ENCODE measurements at regions not wholly inside any gene's neighbourhood (a gene's known extent, or its start where the extent isn't known, plus 50 kb on each side); places are given as distances from the start of the nearest gene placed in this dataset.
A peak's percentile ranks its signal among the peaks of the same experiment; 100 is the strongest.
"Not testable (repeated sequence)": the region's sequence is repeated elsewhere in the genome, so short reads cannot be mapped to it uniquely, and the experiment has no call there.

DNA sequence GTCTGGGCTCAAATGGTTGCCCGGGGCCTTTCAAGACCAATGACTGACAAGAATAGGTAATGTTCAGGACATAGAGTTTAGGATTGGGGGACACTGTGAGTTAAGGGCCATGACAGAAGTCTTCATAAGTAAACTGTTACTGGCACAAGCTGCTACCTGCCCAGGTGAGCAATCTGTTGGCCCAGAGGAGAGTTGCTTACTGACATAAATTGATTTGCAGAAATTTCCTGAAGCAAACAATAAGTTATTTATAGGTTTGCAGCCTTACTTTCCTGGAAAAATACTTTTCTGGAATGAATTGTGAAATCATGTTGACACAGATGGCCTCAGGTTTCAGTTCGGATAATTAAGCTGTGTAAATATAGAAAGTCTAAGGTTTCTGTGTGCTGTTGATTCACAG is 202.8 kb upstream of the C1QTNF3 start:
- H3K9me3 ChIP-seq (ENCODE audit: control insufficient read depth, low read length); H3K36me3 Mint-ChIP-seq (ENCODE audit: low read depth); H3K4me3 ChIP-seq (ENCODE audit: low read length); H3K36me3 ChIP-seq (ENCODE audit: control insufficient read depth, insufficient read depth, low read length); H3K27me3 ChIP-seq (ENCODE audit: control insufficient read depth, insufficient read depth, low read length, poor library complexity, severe bottlenecking); H3K27ac ChIP-seq (ENCODE audit: low read depth, low read length); H3K9me3 Mint-ChIP-seq; H3K27me3 Mint-ChIP-seq (ENCODE audit: insufficient read depth); H3K4me1 ChIP-seq (ENCODE audit: control insufficient read depth, insufficient read depth, low read length); H3K4me1 Mint-ChIP-seq; H3K27ac Mint-ChIP-seq; H3K9ac ChIP-seq (ENCODE audit: extremely low read depth, low read length, poor library complexity, severe bottlenecking); H3K4me3 Mint-ChIP-seq; DNase-seq: not testable (repeated sequence)
- WGBS, 2 experiments (ENCODE audit: insufficient coverage in 1 of 2, insufficient read length in 1 of 2), result 100% methylated on average over 1 of the region's 2 CpGs; no CpG with 5 or more reads in 1 of the 2 experiments

DNA sequence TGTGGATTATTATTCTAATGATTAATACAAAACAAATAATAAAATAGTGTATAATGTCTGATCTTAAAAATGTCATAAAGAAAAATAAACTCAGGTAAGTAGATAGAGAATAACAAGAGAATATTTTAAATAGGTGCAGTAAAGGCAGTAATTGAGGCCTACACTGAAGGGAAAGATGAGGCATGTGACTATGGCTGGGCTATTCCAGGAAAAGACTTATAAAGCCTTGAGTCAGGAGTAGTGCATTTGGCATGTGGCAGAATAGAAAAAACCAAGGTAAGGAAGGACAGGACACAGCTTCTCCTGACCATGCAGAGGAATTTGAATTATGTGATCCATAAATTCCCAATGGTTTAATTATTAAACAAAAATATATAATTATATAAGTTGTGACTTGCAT is 215.6 kb upstream of the C1QTNF3 start:
- H3K27me3 Mint-ChIP-seq (ENCODE audit: insufficient read depth); H3K9me3 ChIP-seq (ENCODE audit: control insufficient read depth, low read length); H3K4me3 ChIP-seq (ENCODE audit: low read length); DNase-seq; H3K4me3 Mint-ChIP-seq; H3K27ac Mint-ChIP-seq; H3K27me3 ChIP-seq (ENCODE audit: control insufficient read depth, insufficient read depth, low read length, poor library complexity, severe bottlenecking); H3K36me3 Mint-ChIP-seq (ENCODE audit: low read depth); H3K9me3 Mint-ChIP-seq; H3K4me1 ChIP-seq (ENCODE audit: control insufficient read depth, insufficient read depth, low read length); H3K27ac ChIP-seq (ENCODE audit: low read depth, low read length); H3K4me1 Mint-ChIP-seq; H3K9ac ChIP-seq (ENCODE audit: extremely low read depth, low read length, poor library complexity, severe bottlenecking); H3K36me3 ChIP-seq (ENCODE audit: control insufficient read depth, insufficient read depth, low read length): not testable (repeated sequence)

DNA sequence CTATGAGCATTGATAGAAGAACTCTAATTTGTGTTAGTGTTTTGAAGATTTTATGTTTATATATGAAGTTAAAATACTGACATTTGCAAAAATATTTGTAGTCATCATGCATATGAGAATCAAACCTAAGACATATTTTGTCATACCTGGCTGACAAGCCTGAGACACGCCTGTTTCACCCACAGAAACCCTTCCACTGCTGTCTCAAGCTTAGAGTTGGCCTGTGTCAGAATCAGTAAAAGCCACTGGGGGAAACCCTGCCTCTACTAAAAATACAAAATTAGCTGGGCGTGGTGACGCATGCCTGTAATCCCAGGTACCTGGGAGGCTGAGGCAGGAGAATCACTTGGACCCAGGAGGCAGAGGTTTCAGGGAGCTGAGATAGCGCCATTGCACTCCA is 218.0 kb upstream of the C1QTNF3 start:
- DNase-seq; H3K9me3 Mint-ChIP-seq; H3K27ac Mint-ChIP-seq; H3K4me3 Mint-ChIP-seq; H3K9ac ChIP-seq (ENCODE audit: extremely low read depth, low read length, poor library complexity, severe bottlenecking); H3K4me3 ChIP-seq (ENCODE audit: low read length); H3K36me3 ChIP-seq (ENCODE audit: control insufficient read depth, insufficient read depth, low read length); H3K4me1 ChIP-seq (ENCODE audit: control insufficient read depth, insufficient read depth, low read length); H3K4me1 Mint-ChIP-seq; H3K27ac ChIP-seq (ENCODE audit: low read depth, low read length); H3K27me3 Mint-ChIP-seq (ENCODE audit: insufficient read depth); H3K27me3 ChIP-seq (ENCODE audit: control insufficient read depth, insufficient read depth, low read length, poor library complexity, severe bottlenecking); H3K9me3 ChIP-seq (ENCODE audit: control insufficient read depth, low read length); H3K36me3 Mint-ChIP-seq (ENCODE audit: low read depth): not testable (repeated sequence)
- 43% methylated on average over 2 of the region's 4 CpGs; no CpG with 5 or more reads in 1 of the 2 experiments for WGBS, 2 experiments (ENCODE audit: insufficient coverage in 1 of 2, insufficient read length in 1 of 2)

DNA sequence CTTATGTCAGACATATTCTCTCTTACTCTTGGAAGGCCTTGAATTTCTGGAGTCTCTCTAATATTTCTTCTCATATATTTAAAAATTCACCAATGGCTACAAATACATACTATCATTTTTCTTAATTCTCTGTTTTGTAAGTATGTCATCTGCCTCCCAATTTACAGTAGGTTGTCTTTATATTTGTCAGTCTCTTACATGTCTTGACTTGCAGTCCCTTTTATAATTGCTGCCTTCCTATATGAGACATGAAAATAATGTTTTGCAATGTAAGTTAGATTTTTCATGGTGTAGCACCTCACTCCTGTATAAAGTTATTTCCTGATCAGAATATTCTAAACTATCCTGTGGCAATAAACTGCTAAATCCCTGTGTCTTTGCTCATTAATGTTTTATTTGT is 223.1 kb upstream of the C1QTNF3 start:
- H3K27me3 Mint-ChIP-seq (ENCODE audit: insufficient read depth); H3K27ac ChIP-seq (ENCODE audit: low read depth, low read length); H3K4me3 Mint-ChIP-seq; H3K36me3 Mint-ChIP-seq (ENCODE audit: low read depth); H3K4me1 Mint-ChIP-seq; H3K36me3 ChIP-seq (ENCODE audit: control insufficient read depth, insufficient read depth, low read length); H3K27me3 ChIP-seq (ENCODE audit: control insufficient read depth, insufficient read depth, low read length, poor library complexity, severe bottlenecking); H3K4me3 ChIP-seq (ENCODE audit: low read length); H3K9me3 ChIP-seq (ENCODE audit: control insufficient read depth, low read length); H3K27ac Mint-ChIP-seq; DNase-seq; H3K9ac ChIP-seq (ENCODE audit: extremely low read depth, low read length, poor library complexity, severe bottlenecking); H3K9me3 Mint-ChIP-seq; H3K4me1 ChIP-seq (ENCODE audit: control insufficient read depth, insufficient read depth, low read length): not testable (repeated sequence)

DNA sequence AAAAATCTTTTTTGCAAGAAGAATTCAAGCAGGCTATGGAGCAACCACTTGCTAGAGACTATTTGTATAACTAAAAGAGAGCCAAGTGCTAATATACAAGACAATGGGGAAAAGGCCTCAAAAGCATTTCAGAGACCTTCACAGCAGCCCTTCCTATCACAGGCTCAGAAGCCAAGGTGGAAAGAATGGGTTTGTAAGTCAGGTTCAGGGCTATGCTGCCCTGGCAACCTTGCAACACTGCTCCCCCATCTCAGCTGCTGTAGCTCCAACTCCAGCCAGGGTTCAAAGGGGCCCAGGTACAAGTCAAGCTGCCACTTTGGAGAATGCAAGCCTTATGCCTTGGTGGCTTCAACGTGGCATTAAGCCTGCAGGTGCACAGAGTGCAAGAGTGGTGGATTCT is 253.7 kb upstream of the C1QTNF3 start:
- H3K36me3 Mint-ChIP-seq (ENCODE audit: low read depth); H3K27ac ChIP-seq (ENCODE audit: low read depth, low read length); H3K9ac ChIP-seq (ENCODE audit: extremely low read depth, low read length, poor library complexity, severe bottlenecking); H3K27me3 ChIP-seq (ENCODE audit: control insufficient read depth, insufficient read depth, low read length, poor library complexity, severe bottlenecking); H3K27me3 Mint-ChIP-seq (ENCODE audit: insufficient read depth); H3K36me3 ChIP-seq (ENCODE audit: control insufficient read depth, insufficient read depth, low read length); H3K4me1 ChIP-seq (ENCODE audit: control insufficient read depth, insufficient read depth, low read length); H3K27ac Mint-ChIP-seq; H3K9me3 ChIP-seq (ENCODE audit: control insufficient read depth, low read length); H3K4me1 Mint-ChIP-seq; H3K4me3 Mint-ChIP-seq; H3K4me3 ChIP-seq (ENCODE audit: low read length): not testable (repeated sequence)
- WGBS, 2 experiments (ENCODE audit: insufficient coverage in 1 of 2, insufficient read length in 1 of 2), result 25% methylated on average over 1 of the region's 1 CpG; no CpG with 5 or more reads in 1 of the 2 experiments
- DNase-seq, result peak; percentile 58
- peaks cover 19% of the 10 kb centered on the region for H3K9me3 Mint-ChIP-seq

DNA sequence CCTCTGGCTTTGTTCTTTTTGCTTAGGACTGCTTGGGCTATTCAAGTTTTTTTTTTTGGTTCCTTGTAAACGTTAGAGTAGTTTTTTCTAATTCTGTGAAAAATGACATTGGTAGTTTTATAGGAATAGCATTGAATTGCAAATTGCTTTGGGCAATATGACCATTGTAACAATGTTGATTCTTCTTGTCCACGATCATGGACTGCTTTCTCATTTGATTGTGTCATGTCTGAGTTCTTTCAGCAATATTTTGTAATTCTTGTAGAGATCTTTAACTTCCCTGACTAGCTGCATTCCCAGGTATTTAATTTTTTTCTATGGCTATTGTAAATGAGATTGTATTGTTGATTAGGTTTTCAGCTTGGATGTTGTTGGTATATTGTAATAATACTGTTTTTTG is 286.2 kb upstream of the C1QTNF3 start:
- H3K27me3 Mint-ChIP-seq (ENCODE audit: insufficient read depth); H3K27ac ChIP-seq (ENCODE audit: low read depth, low read length); H3K9me3 ChIP-seq (ENCODE audit: control insufficient read depth, low read length); H3K9me3 Mint-ChIP-seq; H3K36me3 ChIP-seq (ENCODE audit: control insufficient read depth, insufficient read depth, low read length); H3K36me3 Mint-ChIP-seq (ENCODE audit: low read depth); H3K4me3 ChIP-seq (ENCODE audit: low read length); H3K4me1 ChIP-seq (ENCODE audit: control insufficient read depth, insufficient read depth, low read length); H3K27ac Mint-ChIP-seq; DNase-seq; H3K27me3 ChIP-seq (ENCODE audit: control insufficient read depth, insufficient read depth, low read length, poor library complexity, severe bottlenecking); H3K9ac ChIP-seq (ENCODE audit: extremely low read depth, low read length, poor library complexity, severe bottlenecking); H3K4me1 Mint-ChIP-seq; H3K4me3 Mint-ChIP-seq: not testable (repeated sequence)
- 79 to 94% methylated on average over 2 of the region's 2 CpGs for WGBS, 2 experiments (ENCODE audit: insufficient coverage in 1 of 2, insufficient read length in 1 of 2)

DNA sequence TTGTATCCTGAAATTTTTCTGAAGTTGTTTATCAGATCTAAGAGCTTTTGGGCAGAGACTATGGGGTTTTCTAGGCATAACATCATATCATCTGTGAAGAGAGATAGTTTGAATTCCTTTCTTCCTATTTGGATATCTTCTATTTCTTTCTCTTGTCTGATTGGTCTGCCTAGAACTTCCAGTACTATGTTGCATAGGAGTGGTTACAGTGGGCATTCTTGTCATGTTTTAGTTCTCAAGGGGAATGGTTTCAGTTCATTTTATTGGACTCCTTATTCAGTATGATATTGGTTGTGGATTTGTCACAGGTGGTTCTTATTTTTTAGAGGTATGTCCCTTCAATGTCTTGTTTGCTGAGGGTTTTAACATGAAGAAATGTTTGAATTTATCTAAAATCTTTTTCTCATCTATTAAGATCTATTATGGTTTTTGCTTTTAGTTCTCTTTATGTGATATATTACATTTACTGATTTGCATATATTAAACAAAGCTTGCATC is 286.6 kb upstream of the C1QTNF3 start:
- not testable (repeated sequence) for H3K9ac ChIP-seq (ENCODE audit: extremely low read depth, low read length, poor library complexity, severe bottlenecking); H3K36me3 Mint-ChIP-seq (ENCODE audit: low read depth); H3K4me1 ChIP-seq (ENCODE audit: control insufficient read depth, insufficient read depth, low read length); H3K27ac ChIP-seq (ENCODE audit: low read depth, low read length); H3K9me3 ChIP-seq (ENCODE audit: control insufficient read depth, low read length); H3K4me1 Mint-ChIP-seq; H3K27ac Mint-ChIP-seq; H3K4me3 ChIP-seq (ENCODE audit: low read length); H3K9me3 Mint-ChIP-seq; H3K4me3 Mint-ChIP-seq; H3K36me3 ChIP-seq (ENCODE audit: control insufficient read depth, insufficient read depth, low read length); H3K27me3 ChIP-seq (ENCODE audit: control insufficient read depth, insufficient read depth, low read length, poor library complexity, severe bottlenecking); H3K27me3 Mint-ChIP-seq (ENCODE audit: insufficient read depth); DNase-seq

All from endodermal cell (in vitro differentiated cells).